Tongue (tissue), 1 donor: ENCODE measurements at regions not wholly inside any gene's neighbourhood (a gene's known extent, or its start where the extent isn't known, plus 50 kb on each side); places are given as distances from the start of the nearest gene placed in this dataset.
A peak's percentile ranks its signal among the peaks of the same experiment; 100 is the strongest.

Experiments
- DNase-seq: peaks from one replicate; pipeline ENCODE4 v3.0.0-alpha.2; 2015

DNA sequence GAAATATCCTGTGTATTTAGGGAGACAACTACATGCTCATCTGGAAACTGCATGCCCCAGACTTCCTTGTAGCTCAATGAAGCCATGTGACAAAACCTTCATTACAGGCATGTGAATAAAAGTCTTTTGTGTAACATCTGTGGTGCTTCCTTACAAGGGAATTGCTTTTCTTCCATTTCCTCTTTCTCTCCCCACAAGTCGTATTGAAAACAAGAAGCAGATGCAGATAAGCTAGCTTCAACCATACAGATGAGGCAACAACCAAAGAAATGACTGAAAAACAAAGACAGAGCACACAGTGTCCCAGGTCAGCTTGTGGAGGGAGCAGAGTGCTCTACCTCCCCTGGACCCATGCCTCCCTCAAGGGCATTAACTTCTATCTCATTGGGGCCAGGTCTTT lies 115.8 kb upstream of the INPP4B start:
- peak; percentile 18 for DNase-seq

DNA sequence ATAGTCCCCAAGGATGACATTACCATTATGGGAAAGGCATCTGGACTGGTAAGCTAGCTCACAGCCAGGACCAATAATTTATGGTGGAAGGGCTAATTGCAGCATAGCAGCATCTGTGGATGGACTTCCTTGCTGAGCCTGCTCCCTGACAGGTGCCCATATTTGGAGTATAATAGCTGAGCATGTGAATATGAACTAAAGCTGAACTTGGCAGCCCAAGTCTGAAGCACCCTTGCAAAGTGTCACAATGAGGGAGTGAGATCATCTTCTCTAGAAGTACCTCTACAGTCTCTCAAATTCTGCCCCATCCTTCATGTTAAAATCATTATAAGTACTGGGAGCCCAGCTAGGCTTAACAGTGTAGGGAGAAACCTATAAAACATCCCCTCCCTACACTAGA lies 128.2 kb upstream of the INPP4B start:
- DNase-seq, result no peak

DNA sequence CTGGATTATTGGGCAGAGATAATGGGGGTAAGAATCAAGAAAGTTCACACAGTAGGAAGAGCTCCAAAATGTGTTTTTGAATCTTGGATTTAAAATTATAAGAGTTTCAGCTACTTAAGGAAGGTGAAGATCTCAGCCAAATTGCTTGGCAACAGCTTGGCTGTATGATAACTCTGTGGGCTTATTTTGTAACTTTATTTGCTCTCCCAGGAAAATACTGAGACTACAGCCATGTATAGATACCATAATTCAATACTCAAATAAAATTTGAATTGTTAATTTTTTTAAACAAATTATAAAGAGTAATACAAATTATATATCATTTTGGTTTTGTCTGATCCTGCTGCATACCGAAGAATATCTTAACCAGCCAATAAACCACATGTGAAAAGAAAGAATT lies 129.5 kb upstream of the INPP4B start:
- no peak for DNase-seq

DNA sequence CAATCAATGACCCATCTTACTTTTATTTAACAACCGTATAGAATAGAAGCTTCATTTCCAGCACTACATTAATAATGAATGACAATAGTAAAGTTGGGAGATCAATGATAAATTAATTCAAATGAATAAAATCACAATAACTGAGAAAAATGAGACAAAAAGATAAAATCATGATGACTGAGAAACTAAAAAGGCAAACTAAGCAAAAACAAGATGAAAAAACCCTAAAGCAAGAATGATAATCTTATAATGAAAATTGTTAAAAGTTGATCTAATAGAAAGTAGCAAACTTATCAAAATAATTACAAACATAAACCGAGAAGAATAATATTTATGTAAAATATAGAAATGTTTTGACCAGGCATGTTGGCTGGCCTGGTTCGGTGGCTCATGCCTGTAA lies 130.4 kb upstream of the INPP4B start:
- DNase-seq, result no peak

DNA sequence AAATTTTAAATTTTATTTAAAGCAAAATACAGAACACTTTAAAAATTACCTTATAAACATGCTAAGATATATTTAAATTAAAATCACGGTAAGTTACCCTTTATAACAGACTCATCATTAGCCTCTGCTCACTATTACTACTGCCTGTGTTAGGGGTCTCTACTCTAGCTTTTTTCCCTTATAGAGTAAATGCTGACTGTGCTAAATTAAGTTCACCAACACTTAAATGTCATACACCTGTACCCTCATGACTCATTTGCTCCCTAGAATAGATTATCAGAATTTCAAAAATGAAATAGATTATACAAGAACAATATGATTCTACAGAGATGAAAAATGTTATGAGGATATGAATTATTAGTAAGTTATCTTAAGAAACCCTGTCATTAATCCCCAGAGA lies 131.1 kb upstream of the INPP4B start:
- no peak for DNase-seq

DNA sequence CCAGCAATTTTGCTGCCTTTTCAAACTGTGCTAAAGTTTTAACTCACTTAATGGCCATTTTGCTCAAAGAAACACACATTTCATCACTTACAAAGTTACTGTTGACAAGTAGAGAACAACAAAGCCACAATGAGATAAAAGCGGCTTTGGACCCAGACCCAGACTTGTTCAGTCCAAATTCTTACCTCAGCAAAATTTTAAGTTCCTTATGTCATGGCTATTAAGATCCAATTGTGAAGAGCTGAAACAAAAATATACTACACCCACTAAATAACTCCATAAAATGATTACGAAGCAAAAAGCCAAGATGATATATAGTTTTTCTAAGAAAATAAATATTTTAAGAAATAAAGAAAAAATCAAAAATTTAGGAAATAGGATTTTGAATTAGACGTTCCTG lies 137.0 kb upstream of the INPP4B start:
- DNase-seq, result no peak

DNA sequence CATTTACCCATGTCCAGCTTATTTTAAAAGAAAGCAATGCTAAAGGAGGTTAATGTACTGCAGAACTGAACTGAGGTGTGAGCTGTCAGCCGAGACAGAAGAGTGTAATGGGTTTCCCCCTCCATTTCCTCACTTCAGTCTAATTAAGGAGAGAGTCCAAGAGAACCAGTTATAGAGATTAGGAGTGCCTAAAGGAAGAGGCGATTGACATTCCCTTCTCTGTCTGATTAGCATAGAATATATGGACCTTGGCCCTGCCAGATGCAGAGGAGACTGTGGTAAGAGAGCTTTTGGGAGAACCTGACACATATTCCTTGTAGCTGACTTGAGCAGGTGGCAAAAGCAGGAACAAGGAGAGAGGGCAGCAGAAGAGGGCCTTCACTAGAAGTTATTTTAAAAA lies 137.5 kb upstream of the INPP4B start:
- no peak for DNase-seq

DNA sequence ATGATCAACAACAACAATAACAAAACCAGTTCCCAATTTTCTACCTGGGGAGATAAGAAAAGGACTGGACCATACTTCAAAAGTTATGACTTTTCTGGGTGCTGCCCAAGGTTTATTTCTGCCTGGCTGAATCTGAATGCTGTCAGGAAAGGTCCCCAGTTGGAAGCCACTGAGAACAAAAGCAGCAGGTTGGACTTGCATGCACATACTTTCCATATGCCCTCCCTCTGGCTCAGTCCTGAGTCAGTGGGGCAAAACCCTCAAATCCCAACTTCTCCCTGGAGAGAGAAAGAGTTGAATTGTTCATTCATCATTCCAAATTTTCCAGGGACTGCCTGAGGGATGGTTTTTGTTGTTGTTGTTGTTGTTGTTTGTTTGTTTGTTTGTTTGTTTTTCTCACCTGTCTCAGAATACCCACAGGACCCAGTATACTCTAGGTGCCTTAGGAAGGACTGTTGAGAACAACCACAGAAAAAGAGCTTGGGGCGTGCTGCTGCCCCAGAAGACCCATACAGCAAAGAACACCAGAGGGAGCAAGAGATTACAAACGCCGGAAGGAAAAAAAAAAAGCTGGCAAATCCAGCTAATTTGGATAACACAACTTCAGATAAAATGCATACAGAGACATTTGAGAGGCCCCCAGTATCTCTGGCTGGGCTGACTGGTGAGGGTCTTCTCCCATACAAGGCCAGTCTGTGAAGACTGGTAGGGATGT lies 138.9 kb upstream of the INPP4B start:
- DNase-seq, result no peak

DNA sequence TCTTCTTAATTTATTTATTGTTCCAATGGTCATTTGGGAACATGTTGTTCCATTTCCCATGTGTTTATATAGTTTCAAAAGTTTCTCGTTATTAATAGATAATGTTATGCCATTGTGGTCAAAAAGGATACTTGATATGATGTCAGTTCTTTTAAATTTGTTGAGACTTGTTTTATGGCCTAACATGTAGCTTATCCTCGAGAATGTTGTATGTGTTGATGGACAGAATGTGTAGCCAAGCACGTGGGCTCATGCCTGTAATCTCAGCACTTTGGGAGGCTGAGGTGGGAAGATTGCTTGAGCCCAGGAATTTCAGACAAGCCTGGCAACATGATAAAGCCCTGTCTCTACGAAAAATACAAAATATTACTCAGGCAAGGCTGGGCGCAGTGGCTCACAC lies 168.5 kb upstream of the USP38 start:
- DNase-seq, result no peak

DNA sequence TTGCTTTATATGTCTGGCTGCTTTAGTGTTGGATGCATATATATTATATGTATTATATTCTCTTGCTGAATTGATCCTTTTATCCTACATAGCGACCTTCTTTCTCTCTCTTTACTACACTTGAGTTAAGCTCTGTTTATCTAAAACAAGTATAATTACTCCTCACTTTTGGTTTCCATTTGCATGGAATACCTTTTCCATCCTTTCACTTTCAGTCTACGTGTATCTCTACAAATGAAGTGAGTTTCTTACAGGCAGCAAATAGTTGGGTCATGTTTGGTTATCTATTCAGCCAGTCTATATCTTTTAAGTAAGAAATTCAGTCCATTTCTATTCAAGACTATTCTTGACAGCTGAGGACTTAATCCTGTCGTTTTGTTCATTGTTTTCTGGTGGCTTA lies 167.5 kb upstream of the USP38 start:
- DNase-seq, result no peak

DNA sequence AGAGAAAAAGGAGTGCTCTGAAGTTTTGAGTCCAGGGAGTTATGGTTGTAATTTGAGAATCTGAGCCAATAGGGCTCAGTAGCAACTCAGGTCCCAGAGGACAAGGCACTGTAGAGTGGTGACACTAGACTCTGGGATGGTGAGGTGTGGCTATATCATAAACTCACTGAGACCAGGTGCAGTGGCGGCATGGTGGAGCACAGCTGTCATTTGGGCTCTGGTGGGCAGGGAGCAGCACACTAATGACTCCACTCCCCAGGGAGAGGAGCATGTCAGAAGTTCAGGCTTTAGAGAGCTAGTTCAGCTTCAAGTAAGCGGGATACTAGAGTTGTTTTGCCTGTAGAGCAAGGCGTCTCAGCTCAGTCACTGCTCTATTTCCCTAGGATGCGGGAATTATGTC lies 165.4 kb upstream of the USP38 start:
- DNase-seq, result peak; percentile 14

DNA sequence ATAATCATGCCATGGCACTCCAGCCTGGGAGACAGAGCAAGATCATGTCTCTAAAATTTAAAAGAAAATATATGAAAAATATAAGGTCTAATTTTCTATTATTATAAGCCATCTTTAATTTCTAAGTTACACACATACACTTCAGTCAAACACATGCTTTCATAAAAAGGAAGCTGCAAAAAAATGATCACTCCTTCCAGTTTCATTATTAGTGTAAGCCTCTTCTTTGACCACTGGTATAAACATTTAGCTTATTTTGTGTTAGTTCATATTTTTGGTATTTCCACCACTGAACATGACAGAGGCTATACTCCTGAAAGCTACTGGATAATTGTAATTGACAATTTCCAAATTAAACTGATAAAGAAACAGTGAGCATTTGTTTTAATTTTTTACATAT lies 163.3 kb upstream of the USP38 start:
- no peak for DNase-seq

DNA sequence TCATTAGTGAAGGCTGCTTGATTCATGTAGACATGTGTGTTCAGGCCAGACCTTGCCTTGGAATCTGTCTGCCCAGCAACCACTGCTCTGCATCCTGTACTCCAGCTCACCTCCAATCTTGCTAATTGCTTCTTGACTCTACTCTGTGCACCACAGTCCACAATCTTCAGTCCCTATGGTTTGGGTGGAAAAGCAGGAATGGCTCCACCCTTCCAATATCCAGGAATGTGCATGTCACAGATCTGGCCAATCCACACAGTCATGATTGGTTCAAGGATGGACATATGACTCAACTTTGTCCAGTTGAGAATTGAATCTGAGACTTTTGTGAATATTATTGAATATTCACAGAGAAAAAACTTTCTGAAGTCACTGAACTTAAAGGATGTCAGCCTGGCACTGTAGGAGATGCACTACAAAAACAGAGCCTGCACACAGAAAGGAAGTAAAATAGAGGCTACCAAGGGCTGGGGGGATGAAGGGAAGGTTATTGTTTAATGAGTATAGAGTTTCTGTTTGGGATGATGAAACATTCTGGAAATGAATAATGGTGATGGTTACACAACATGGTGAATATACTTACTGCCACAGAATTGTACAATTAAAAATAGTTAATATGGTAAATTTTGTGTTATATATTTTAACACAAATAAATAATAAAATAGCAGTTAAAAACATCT lies 161.3 kb upstream of the USP38 start:
- DNase-seq, result no peak

DNA sequence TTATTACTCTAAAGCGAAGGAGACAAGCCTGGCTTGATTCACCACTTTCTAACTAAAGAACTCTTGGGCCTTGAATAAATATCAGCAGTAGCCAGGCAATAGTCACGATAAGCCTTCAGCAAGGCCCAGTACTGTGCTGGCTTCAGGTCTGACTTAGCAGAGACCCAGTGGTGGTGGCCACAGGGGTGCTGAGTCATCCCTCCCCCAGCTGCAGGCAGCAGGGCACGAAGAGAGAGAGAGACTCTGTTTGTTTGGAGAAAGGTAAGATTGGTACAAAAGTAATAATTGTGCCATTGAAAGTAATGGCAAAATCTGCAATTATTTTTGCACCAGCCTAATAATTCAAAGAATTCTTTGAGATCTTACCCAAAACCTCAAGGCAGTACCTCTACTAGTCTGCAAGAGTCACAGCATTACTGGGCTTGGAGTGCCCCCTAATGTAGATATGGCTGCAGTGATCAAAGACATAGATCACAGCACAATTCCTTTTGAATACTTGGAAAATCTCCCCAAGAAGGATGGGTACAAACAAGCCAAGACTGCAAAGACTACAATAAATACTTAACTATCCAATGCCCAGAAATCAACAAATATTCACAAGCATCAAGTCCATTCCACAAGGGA lies 159.5 kb upstream of the USP38 start:
- DNase-seq, result peak; percentile 33

DNA sequence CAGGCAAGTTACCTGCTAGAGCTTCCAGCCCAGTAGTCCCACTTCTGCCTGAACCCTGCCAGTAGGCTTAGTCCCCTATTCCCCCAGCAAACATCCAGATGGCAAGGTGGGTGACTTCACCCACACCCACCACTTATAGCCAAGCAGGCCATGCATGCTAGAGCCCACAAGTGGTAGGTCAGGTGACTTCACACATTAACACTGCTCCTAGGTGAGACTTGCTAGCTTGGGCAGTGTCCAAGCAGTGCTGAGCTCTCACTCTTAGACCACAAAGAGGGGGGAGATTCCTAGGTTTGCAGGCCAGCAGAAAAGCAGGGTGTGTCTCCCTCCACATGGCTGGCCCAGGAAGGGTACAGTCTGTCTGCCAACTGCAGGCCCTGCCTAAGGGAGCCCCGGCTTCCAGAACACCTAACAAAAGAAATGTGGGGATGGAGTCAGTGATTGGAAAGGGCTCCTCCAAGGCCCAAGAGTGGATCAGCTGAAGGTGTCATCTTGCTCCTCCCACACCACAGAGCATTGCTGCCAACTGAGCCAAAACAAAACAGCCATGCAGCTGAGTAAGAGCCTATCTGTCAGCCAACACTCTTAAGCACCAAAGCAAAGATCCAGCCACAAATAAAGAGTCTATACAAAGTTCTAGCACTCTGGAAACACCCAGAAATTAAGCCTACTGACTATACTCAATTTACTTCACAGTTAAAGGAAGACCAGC lies 158.1 kb upstream of the USP38 start:
- DNase-seq, result no peak

DNA sequence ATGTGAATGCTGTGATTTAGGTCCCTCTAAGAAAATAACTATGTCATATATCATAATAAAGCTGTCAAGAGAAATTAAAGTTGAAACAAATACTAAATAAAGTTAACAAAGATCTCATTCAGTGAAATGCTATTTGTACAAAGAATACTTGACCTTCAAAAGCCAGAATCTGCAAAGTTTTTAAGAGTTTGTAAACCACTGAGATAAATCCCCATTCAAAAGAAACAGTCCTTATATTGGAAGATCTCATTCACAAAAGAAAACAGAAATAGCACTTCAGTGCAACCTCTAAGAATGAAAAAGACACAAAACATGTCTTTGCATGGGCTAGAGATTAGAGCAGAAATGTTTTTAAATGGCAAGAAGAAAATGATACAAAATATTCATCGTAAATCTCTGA lies 149.1 kb upstream of the USP38 start:
- no peak for DNase-seq

DNA sequence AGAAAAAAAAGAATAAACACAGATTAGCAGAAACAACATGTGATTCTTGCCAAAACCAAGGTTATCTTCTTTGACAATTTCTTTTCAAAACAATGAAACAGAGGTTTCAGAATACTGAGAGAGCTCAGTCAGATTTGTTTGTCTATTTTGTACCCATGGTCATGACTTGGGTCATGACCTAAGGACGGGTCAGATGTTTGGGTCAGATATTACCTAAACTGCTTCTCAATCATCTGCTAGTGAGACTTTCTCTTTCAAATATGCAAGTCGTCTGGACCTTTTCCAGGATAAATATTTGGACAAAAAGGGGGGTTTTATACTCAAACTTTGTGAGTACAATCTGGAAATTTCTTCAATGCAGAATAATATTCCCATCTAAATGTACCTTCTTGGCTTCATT lies 148.3 kb upstream of the USP38 start:
- DNase-seq, result no peak

DNA sequence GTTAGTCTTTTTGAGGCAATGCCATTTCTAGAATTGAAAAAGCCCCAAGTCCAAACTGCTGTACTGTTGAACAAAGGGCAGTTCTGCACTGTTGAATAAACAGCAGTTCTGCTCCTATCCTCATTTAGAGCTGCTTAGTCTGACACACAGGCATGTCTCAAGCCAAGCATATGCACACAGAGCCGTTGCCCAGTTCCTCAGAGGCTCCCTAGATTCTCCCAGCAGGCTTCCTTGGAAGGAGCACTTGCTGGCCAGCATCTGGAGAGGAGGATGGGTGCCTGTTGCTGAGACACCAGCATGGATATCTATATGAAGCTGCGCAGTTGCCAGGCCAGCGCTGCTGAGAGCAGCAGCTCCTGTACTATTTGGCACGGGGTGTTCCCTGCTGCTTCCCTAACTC lies 138.3 kb upstream of the USP38 start:
- peak; percentile 6 for DNase-seq

DNA sequence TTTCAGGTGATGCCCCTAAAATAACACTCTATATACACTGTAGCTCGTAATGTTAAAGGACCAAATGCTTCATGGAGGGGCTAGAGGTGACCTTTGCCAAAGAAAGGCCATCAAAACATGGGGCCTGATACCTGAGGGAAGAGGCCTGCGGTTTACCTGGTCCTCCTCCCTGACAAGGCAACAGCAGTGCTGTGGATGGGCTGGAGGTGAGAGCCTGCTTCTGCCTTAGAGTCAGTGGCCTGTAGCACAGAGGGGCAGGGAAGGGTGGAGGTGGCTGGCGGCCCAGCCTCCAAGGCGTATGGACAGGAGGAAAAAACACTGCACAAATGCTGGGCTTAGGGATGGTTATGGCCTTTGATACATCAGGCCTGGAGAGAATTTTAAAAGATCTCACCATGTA lies 137.8 kb upstream of the USP38 start:
- DNase-seq, result no peak

DNA sequence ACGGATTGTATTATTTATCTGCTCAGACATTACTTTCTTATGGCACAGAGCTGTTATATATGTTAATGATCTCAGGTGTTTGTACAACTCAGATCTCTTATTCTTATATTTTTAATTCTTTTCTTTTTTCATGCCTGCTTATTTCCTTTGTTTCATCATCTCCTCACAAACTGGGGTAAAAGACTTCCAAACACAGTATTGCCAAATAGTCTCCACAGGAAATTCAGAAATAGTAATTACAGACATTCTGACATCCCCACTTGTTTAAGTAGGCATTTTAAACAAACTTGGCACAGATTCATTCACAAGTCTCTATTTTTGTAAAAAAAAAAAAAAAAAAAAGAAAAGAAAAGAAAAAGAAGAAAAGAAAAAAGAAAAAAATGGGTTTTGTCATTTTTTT lies 129.7 kb upstream of the USP38 start:
- no peak for DNase-seq

DNA sequence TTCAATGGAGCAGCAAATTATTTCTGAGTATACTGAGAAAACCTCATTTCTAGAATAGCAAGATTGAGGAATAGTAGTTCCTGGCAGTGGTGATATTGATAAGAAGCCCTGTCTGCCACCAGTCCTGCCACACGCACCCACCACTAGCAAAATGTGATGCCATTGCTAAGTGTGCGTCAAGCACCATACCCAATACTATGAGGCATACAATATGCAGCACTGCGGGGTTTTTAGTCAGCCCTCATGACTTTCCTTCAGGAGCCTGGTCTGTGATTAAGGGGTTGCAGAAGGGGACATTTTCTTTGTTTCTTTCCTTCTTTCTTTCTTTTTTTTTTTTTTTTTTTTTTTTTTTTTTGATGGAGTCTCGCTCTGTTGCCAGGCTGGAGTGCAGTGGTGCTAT lies 128.7 kb upstream of the USP38 start:
- no peak for DNase-seq

DNA sequence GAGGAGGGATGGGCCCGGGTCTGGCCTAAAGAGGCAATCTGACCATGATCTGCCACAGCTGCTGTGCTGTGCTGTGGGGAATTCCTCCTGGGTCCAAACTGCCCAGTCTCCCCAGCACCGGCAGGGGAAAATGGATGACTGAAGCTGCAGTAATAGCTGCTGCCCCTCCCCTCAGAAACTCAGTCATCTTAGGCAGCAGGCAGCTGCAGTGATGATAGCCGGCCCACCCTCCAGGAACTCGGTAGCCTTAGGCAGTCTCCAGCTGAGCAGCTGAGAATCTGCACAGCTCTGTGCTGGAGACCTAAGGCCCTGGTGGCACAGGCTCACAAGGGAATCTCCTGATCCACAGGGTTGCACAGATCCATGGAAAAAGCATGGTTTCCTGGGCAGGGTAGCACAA lies 113.4 kb upstream of the USP38 start:
- peak; percentile 15 for DNase-seq

DNA sequence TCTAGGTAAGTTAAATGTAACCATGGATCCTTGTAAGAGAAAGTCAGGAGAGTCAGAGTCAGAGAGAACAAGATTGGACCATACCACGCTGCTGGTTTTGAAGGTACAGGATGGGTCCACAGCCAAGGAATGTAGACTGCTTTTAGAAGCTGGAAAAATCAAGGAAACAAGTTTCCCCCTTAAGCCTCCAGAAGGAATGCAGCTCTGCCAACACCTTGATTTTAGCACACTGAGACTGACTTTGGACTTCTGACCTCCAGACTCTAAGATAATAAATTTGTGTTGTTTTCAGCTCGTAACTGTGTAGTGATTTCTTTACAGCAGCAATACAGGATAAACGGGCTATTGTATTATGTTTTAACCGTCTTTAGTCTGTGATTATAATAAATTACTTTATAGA lies 108.0 kb upstream of the USP38 start:
- no peak for DNase-seq
